SU-DHL-6 (cell line): ENCODE measurements at regions not wholly inside any gene's neighbourhood (a gene's known extent, or its start where the extent isn't known, plus 50 kb on each side); places are given as distances from the start of the nearest gene placed in this dataset.

Experiments
- CTCF ChIP-seq: fragments of 200-600 bp; sonication (generic); IDR thresholded peaks from one replicate; pipeline ENCODE4 v1.5.1; 2017; ENCODE audit warnings: antibody characterized with exemption, mild to moderate bottlenecking, low read length, moderate library complexity; ENCODE audit not compliant: insufficient read depth, poor library complexity, severe bottlenecking
- EZH2phosphoT487 ChIP-seq: fragments of 200-600 bp; sonication (generic), shearing (Covaris generic); conservative IDR thresholded peaks from 2 replicates; pipeline ENCODE4 v1.6.1; 2018; ENCODE audit warnings: mild to moderate bottlenecking, antibody characterized with exemption, low read length, moderate library complexity, mixed read lengths

DNA sequence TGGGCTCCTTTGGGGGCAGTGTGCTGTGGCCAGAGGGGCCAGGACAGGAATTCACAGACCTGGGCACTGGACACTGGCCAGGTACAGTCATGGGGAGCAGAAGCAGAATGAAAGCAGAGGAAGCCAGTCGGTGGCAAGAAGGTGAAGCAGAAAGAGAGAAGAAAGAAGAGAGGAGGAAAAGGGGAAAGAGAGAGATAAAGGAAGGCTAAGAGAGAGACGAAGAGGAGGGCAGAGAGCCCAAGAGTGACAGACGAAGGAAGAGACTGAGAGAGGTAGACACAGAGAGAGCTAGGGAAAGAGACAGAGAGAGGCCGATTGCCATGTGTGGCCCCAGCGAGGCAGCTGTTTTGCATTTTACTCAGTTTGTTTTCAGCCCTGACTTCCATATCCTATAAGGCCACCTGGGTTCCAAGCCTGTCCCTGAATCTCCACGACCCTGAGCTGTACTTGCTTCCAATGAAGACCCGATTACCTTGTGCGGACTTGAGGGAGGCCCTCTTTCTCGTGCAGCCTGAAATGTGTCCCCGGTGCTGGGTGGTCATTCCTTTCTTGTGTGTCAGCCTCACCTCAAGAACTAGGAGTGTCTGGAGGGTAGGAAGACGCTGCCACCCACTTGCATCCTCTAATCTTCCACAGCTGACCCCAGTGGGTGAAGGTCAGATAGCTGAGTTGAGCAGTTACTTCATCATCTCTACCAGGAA lies 73.9 kb downstream of the LSM3 start:
- TF ChIP-seq CTCF (no peak), EZH2phosphoT487 (no peak)
